OCI-LY7 (cell line): ENCODE measurements at regions not wholly inside any gene's neighbourhood (a gene's known extent, or its start where the extent isn't known, plus 50 kb on each side); places are given as distances from the start of the nearest gene placed in this dataset.

Experiments
- EZH2phosphoT487 ChIP-seq: fragments of 200-600 bp; sonication (generic); IDR thresholded peaks from 2 replicates; pipeline ENCODE4 v1.6.1; 2018; ENCODE audit warnings: low read depth, borderline replicate concordance, mild to moderate bottlenecking, mixed run types, antibody characterized with exemption, low read length, moderate library complexity, mixed read lengths
- TF ChIP-seq, protein P1 (sequence below): fragments of 200-600 bp; sonication (generic); conservative IDR thresholded peaks from 2 replicates; pipeline ENCODE4 v1.5.1; 2014; ENCODE audit warnings: mild to moderate bottlenecking, antibody characterized with exemption, low read length, moderate library complexity, mixed read lengths

DNA sequence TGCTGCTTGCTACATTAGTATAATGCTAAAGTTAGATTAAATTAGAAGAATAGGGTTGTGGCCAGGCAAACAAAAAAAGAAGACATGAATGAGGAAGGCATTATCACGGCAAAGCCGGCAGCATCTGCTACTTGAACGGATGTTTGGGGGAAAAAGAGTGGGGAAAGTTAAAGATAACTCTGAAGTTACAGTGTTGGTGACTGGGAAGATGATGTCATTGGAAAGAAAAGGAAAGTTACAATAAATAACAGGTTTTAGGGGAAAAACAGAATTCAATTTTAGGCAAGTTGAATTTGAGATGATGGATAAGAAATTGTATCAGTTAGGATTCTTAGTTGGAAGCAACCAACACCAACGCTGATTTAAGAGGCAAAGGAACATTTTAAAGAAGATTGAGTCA is 74.2 kb upstream of the NRN1 start:
- TF ChIP-seq, protein P1, sequence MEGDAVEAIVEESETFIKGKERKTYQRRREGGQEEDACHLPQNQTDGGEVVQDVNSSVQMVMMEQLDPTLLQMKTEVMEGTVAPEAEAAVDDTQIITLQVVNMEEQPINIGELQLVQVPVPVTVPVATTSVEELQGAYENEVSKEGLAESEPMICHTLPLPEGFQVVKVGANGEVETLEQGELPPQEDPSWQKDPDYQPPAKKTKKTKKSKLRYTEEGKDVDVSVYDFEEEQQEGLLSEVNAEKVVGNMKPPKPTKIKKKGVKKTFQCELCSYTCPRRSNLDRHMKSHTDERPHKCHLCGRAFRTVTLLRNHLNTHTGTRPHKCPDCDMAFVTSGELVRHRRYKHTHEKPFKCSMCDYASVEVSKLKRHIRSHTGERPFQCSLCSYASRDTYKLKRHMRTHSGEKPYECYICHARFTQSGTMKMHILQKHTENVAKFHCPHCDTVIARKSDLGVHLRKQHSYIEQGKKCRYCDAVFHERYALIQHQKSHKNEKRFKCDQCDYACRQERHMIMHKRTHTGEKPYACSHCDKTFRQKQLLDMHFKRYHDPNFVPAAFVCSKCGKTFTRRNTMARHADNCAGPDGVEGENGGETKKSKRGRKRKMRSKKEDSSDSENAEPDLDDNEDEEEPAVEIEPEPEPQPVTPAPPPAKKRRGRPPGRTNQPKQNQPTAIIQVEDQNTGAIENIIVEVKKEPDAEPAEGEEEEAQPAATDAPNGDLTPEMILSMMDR = no peak
- TF ChIP-seq EZH2phosphoT487 = no peak
